GM23338 (cell line): ENCODE measurements at regions not wholly inside any gene's neighbourhood (a gene's known extent, or its start where the extent isn't known, plus 50 kb on each side); places are given as distances from the start of the nearest gene placed in this dataset.

ENCODE experiments used
- ATAC-seq: fragments of 200-7000 bp; cut with Tn5 transposase; 3 replicates; pipeline ENCODE4 v1.9.1; 2020
- DNase-seq: peaks from one replicate; pipeline ENCODE4 v3.0.0-alpha.2; 2015; ENCODE audit warnings: low spot score
- H2AFZ ChIP-seq: fragments of 200-600 bp; sonication (generic); 2 replicates; pipeline ENCODE4 v1.8.0; 2016; ENCODE audit warnings: antibody characterized with exemption, mild to moderate bottlenecking, moderate library complexity
- H3F3A ChIP-seq: fragments of 200-600 bp; sonication (generic); replicated peaks from 2 replicates; pipeline ENCODE4 v1.8.0; 2017; ENCODE audit warnings: antibody characterized with exemption, mixed run types, low read depth
- H3K27ac ChIP-seq: fragments of 200-600 bp; sonication (generic); 2 replicates; pipeline ENCODE4 v1.6.1; 2016; ENCODE audit warnings: low read depth
- H3K27me3 ChIP-seq: fragments of 200-600 bp; sonication (generic); 2 replicates; pipeline ENCODE4 v1.8.0; 2016; ENCODE audit warnings: mild to moderate bottlenecking, mixed run types, moderate library complexity; ENCODE audit not compliant: insufficient read depth
- H3K36me3 ChIP-seq: fragments of 200-600 bp; sonication (generic); 2 replicates; pipeline ENCODE4 v1.8.0; 2016; ENCODE audit warnings: mild to moderate bottlenecking; ENCODE audit not compliant: insufficient read depth
- H3K4me1 ChIP-seq: fragments of 200-600 bp; sonication (generic); 2 replicates; pipeline ENCODE4 v1.8.0; 2016; ENCODE audit warnings: mild to moderate bottlenecking, moderate library complexity; ENCODE audit not compliant: insufficient read depth
- H3K4me2 ChIP-seq: fragments of 200-600 bp; sonication (generic); 2 replicates; pipeline ENCODE4 v1.7.1; 2017; ENCODE audit warnings: mixed run types
- H3K4me3 ChIP-seq: fragments of 200-600 bp; sonication (generic); 2 replicates; pipeline ENCODE4 v1.6.1; 2016; ENCODE audit warnings: mixed run types
- H3K79me2 ChIP-seq: fragments of 200-600 bp; sonication (generic); replicated peaks from 2 replicates; pipeline ENCODE4 v1.8.0; 2017; ENCODE audit warnings: mild to moderate bottlenecking; ENCODE audit not compliant: insufficient read depth
- H3K9me2 ChIP-seq: fragments of 200-600 bp; sonication (generic); 2 replicates; pipeline ENCODE4 v1.8.0; 2017; ENCODE audit not compliant: insufficient read depth
- H4K20me1 ChIP-seq: fragments of 200-600 bp; sonication (generic); replicated peaks from 2 replicates; pipeline ENCODE4 v1.8.0; 2017; ENCODE audit warnings: mild to moderate bottlenecking; ENCODE audit not compliant: insufficient read depth
- H3K27ac Mint-ChIP-seq: 2 replicates; pipeline ENCODE4 v1.8.0; 2020; ENCODE audit warnings: inconsistent platforms, mild to moderate bottlenecking, moderate library complexity, mixed read lengths
- H3K27me3 Mint-ChIP-seq: 3 replicates; pipeline ENCODE4 v1.8.0; 2022; ENCODE audit warnings: low read depth, mild to moderate bottlenecking, moderate library complexity, mixed read lengths, inconsistent platforms; ENCODE audit not compliant: insufficient read depth, poor library complexity
- H3K36me3 Mint-ChIP-seq: 3 replicates; pipeline ENCODE4 v1.8.0; 2021; ENCODE audit warnings: low read depth, mild to moderate bottlenecking, inconsistent platforms, moderate library complexity, mixed read lengths
- H3K4me1 Mint-ChIP-seq: 3 replicates; pipeline ENCODE4 v1.8.0; 2020; ENCODE audit warnings: mild to moderate bottlenecking, inconsistent platforms, mixed read lengths
- H3K4me3 Mint-ChIP-seq: 3 replicates; pipeline ENCODE4 v1.8.0; 2021; ENCODE audit warnings: moderate library complexity, mild to moderate bottlenecking, inconsistent platforms, mixed read lengths
- H3K9me3 Mint-ChIP-seq: 3 replicates; pipeline ENCODE4 v1.8.0; 2020; ENCODE audit warnings: moderate library complexity, mild to moderate bottlenecking, inconsistent platforms, mixed read lengths
- CREB1 ChIP-seq: fragments of 250-450 bp; sonication (Bioruptor Pico); IDR thresholded peaks from 2 replicates; pipeline ENCODE4 v1.5.0; 2020; ENCODE audit warnings: low read depth, mild to moderate bottlenecking, moderate library complexity
- CTCF ChIP-seq, 2 experiments: fragments of 200-600 bp in 1 of 2; sonication (generic) in 1 of 2; conservative IDR thresholded peaks; 2 replicates each; pipeline versions ENCODE4 v1.5.1 to v1.6.1; 2016 to 2017; ENCODE audit warnings: antibody characterized with exemption in 2 of 2, low read depth in 2 of 2, mild to moderate bottlenecking in 2 of 2, moderate library complexity in 1 of 2
- ETS1 ChIP-seq: IDR thresholded peaks from 2 replicates; pipeline ENCODE4 v1.6.1; 2016; ENCODE audit warnings: antibody characterized with exemption
- EZH2 ChIP-seq: fragments of 200-600 bp; sonication (generic); IDR thresholded peaks from one replicate; pipeline ENCODE4 v1.8.0; 2017; ENCODE audit warnings: antibody characterized with exemption, mild to moderate bottlenecking, low read depth; ENCODE audit not compliant: unreplicated experiment
- EZH2phosphoT487 ChIP-seq: fragments of 200-600 bp; sonication (generic); IDR thresholded peaks from one replicate; pipeline ENCODE4 v1.8.1; 2018; ENCODE audit warnings: antibody characterized with exemption; ENCODE audit not compliant: unreplicated experiment
- JUNB ChIP-seq: IDR thresholded peaks from one replicate; pipeline ENCODE4 v1.6.1; 2016; ENCODE audit warnings: antibody characterized with exemption; ENCODE audit not compliant: unreplicated experiment
- POLR2AphosphoS5 ChIP-seq: IDR thresholded peaks from 2 replicates; pipeline ENCODE4 v1.6.1; 2016; ENCODE audit warnings: antibody characterized with exemption, low read depth
- STAT1 ChIP-seq: IDR thresholded peaks from one replicate; pipeline ENCODE4 v1.6.1; 2016; ENCODE audit warnings: antibody characterized with exemption; ENCODE audit not compliant: unreplicated experiment
- ZNF114 ChIP-seq: fragments of 250-450 bp; sonication (Bioruptor Pico); IDR thresholded peaks from 2 replicates; pipeline ENCODE4 v1.5.0; 2020; ENCODE audit warnings: mild to moderate bottlenecking, moderate library complexity
- ZNF331 ChIP-seq: fragments of 250-450 bp; sonication (Bioruptor Pico); IDR thresholded peaks from 2 replicates; pipeline ENCODE4 v1.5.0; 2020; ENCODE audit warnings: low read depth, mild to moderate bottlenecking, moderate library complexity
- TF ChIP-seq, protein P1 (sequence below): IDR thresholded peaks from one replicate; pipeline ENCODE4 v1.6.1; 2018; ENCODE audit warnings: antibody characterized with exemption; ENCODE audit not compliant: unreplicated experiment
- TF ChIP-seq, protein P2 (sequence below): fragments of 250-450 bp; sonication (Bioruptor Pico); IDR thresholded peaks from 2 replicates; pipeline ENCODE4 v1.5.0; 2020; ENCODE audit warnings: mild to moderate bottlenecking, moderate library complexity

GRCh38 chr4:23001478-23001877 lies 308.7 kb downstream of the GBA3 start:
- no peaks in the 10 kb centered on the region for H4K20me1 ChIP-seq
- H3K9me3 Mint-ChIP-seq, result no peaks in the 10 kb centered on the region

More at GRCh38 chr4:23001478-23001877, 308.7 kb downstream of the GBA3 start:
- no peaks in the 10 kb centered on the region for H3K9me2 ChIP-seq
- ATAC-seq, result no peak
- Mint-ChIP-seq H3K36me3 (no peaks in the 10 kb centered on the region), H3K27ac (no peak overlapping the region), H3K4me3 (no peak overlapping the region), H3K4me1 (no peaks in the 10 kb centered on the region), H3K27me3 (peaks cover 4% of the 10 kb centered on the region)
- no peaks in the 10 kb centered on the region for H3K4me1 ChIP-seq
- H3K36me3 ChIP-seq, result no peaks in the 10 kb centered on the region
- H3K79me2 ChIP-seq, result no peaks in the 10 kb centered on the region
- H3K4me2 ChIP-seq, result no peak overlapping the region
- no peaks in the 10 kb centered on the region for H3K27me3 ChIP-seq
- DNase-seq, result no peak
- TF ChIP-seq ZNF331 (CRISPR knock-in tag) (no peak), ZNF114 (CRISPR knock-in tag) (no peak), ETS1 (no peak), CREB1 (CRISPR knock-in tag) (no peak), POLR2AphosphoS5 (no peak), EZH2phosphoT487 (no peak), CTCF (conservative IDR thresholded peaks at IDR 0.05; ENCODE audit: low read depth in 2 of 2) (no peak), JUNB (no peak), EZH2 (no peak), STAT1 (no peak)
- TF ChIP-seq, protein P1, sequence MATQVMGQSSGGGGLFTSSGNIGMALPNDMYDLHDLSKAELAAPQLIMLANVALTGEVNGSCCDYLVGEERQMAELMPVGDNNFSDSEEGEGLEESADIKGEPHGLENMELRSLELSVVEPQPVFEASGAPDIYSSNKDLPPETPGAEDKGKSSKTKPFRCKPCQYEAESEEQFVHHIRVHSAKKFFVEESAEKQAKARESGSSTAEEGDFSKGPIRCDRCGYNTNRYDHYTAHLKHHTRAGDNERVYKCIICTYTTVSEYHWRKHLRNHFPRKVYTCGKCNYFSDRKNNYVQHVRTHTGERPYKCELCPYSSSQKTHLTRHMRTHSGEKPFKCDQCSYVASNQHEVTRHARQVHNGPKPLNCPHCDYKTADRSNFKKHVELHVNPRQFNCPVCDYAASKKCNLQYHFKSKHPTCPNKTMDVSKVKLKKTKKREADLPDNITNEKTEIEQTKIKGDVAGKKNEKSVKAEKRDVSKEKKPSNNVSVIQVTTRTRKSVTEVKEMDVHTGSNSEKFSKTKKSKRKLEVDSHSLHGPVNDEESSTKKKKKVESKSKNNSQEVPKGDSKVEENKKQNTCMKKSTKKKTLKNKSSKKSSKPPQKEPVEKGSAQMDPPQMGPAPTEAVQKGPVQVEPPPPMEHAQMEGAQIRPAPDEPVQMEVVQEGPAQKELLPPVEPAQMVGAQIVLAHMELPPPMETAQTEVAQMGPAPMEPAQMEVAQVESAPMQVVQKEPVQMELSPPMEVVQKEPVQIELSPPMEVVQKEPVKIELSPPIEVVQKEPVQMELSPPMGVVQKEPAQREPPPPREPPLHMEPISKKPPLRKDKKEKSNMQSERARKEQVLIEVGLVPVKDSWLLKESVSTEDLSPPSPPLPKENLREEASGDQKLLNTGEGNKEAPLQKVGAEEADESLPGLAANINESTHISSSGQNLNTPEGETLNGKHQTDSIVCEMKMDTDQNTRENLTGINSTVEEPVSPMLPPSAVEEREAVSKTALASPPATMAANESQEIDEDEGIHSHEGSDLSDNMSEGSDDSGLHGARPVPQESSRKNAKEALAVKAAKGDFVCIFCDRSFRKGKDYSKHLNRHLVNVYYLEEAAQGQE, result no peak
- TF ChIP-seq, protein P2, sequence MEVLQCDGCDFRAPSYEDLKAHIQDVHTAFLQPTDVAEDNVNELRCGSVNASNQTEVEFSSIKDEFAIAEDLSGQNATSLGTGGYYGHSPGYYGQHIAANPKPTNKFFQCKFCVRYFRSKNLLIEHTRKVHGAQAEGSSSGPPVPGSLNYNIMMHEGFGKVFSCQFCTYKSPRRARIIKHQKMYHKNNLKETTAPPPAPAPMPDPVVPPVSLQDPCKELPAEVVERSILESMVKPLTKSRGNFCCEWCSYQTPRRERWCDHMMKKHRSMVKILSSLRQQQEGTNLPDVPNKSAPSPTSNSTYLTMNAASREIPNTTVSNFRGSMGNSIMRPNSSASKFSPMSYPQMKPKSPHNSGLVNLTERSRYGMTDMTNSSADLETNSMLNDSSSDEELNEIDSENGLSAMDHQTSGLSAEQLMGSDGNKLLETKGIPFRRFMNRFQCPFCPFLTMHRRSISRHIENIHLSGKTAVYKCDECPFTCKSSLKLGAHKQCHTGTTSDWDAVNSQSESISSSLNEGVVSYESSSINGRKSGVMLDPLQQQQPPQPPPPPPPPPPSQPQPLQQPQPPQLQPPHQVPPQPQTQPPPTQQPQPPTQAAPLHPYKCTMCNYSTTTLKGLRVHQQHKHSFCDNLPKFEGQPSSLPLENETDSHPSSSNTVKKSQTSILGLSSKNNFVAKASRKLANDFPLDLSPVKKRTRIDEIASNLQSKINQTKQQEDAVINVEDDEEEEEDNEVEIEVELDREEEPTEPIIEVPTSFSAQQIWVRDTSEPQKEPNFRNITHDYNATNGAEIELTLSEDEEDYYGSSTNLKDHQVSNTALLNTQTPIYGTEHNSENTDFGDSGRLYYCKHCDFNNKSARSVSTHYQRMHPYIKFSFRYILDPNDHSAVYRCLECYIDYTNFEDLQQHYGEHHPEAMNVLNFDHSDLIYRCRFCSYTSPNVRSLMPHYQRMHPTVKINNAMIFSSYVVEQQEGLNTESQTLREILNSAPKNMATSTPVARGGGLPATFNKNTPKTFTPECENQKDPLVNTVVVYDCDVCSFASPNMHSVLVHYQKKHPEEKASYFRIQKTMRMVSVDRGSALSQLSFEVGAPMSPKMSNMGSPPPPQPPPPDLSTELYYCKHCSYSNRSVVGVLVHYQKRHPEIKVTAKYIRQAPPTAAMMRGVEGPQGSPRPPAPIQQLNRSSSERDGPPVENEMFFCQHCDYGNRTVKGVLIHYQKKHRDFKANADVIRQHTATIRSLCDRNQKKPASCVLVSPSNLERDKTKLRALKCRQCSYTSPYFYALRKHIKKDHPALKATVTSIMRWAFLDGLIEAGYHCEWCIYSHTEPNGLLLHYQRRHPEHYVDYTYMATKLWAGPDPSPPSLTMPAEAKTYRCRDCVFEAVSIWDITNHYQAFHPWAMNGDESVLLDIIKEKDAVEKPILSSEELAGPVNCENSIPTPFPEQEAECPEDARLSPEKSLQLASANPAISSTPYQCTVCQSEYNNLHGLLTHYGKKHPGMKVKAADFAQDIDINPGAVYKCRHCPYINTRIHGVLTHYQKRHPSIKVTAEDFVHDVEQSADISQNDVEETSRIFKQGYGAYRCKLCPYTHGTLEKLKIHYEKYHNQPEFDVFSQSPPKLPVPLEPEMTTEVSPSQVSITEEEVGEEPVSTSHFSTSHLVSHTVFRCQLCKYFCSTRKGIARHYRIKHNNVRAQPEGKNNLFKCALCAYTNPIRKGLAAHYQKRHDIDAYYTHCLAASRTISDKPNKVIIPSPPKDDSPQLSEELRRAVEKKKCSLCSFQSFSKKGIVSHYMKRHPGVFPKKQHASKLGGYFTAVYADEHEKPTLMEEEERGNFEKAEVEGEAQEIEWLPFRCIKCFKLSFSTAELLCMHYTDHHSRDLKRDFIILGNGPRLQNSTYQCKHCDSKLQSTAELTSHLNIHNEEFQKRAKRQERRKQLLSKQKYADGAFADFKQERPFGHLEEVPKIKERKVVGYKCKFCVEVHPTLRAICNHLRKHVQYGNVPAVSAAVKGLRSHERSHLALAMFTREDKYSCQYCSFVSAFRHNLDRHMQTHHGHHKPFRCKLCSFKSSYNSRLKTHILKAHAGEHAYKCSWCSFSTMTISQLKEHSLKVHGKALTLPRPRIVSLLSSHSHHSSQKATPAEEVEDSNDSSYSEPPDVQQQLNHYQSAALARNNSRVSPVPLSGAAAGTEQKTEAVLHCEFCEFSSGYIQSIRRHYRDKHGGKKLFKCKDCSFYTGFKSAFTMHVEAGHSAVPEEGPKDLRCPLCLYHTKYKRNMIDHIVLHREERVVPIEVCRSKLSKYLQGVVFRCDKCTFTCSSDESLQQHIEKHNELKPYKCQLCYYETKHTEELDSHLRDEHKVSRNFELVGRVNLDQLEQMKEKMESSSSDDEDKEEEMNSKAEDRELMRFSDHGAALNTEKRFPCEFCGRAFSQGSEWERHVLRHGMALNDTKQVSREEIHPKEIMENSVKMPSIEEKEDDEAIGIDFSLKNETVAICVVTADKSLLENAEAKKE (CRISPR knock-in tag), result no peak
- no peaks in the 10 kb centered on the region for H3F3A ChIP-seq
- H3K27ac ChIP-seq, result no peak overlapping the region
- H3K4me3 ChIP-seq, result no peak overlapping the region
- peak overlapping the region; percentile 61; the same call in 1 of the 2 replicates for H2AFZ ChIP-seq
